Mucosa of descending colon (tissue), 3 donors: ENCODE measurements at regions not wholly inside any gene's neighbourhood (a gene's known extent, or its start where the extent isn't known, plus 50 kb on each side); places are given as distances from the start of the nearest gene placed in this dataset.

Experiments
- ATAC-seq: fragments of 200-7000 bp; cut with Tn5 transposase; one replicate; pipeline ENCODE4 v1.9.1; 2020; ENCODE audit warnings: mild to moderate bottlenecking, moderate library complexity
- DNase-seq, 3 donors: peaks; one replicate each; pipeline ENCODE4 v3.0.0-alpha.2; 2020
- H3K36me3 ChIP-seq: fragments of 200-600 bp; one replicate; pipeline ENCODE4 v1.8.0; 2021; ENCODE audit warnings: low read depth, mild to moderate bottlenecking
- H3K4me1 ChIP-seq: fragments of 200-600 bp; one replicate; pipeline ENCODE4 v1.8.0; 2021; ENCODE audit warnings: low read depth, mild to moderate bottlenecking
- H3K4me3 ChIP-seq: fragments of 200-600 bp; one replicate; pipeline ENCODE4 v1.8.0; 2021; ENCODE audit warnings: mild to moderate bottlenecking
- H3K9me3 ChIP-seq: fragments of 200-600 bp; one replicate; pipeline ENCODE4 v1.8.0; 2021; ENCODE audit warnings: mild to moderate bottlenecking
- intact Hi-C, 2 donors: fragments of 100-400 bp; cut with DNase I in 1 of 2; cut with micrococcal nuclease in 1 of 2; formaldehyde crosslinking; loops; one replicate each; pipeline versions ENCODE4 v1.11.0 to v1.11.1; 2022; cut with DNase I, micrococcal nuclease
- TF ChIP-seq, protein P1 (sequence below): fragments of 200-600 bp; IDR thresholded peaks from one replicate; pipeline ENCODE4 v1.8.0; 2022; ENCODE audit warnings: antibody characterized with exemption, mild to moderate bottlenecking
- donor health status: DM: no; HTN: no; CAD: no; lungs with moderate emphysema.
- donor health status: DM: no; HTN: no; CAD: no.
- donor health status: DM: no; HTN: yes; CAD: no.

DNA sequence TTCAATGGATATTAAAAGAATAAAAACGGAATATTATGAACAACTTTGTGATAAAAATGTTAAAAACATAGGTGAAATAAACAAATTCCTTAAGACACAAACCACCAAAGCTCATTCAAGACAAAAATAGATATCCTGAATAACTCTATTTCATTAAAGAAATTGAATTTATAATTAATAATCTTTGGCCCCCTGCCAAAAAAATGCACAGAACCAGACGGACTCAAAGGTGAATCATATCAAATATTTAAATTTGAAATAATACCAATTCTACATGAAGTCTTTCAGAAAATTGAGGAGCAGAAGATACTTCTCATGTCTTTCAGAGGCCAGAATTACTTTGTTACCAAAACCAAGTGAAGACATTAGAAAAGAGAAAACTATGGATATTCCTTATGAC lies 128.3 kb upstream of the KLHL29 start:
- ATAC-seq (no peak), DNase-seq (no peak)
- Histone ChIP-seq H3K4me3 (no peak overlapping the region), H3K9me3 (no peaks in the 10 kb centered on the region), H3K4me1 (no peaks in the 10 kb centered on the region), H3K36me3 (no peaks in the 10 kb centered on the region)
- intact Hi-C loops, result no loop called here
- TF ChIP-seq, protein P1, sequence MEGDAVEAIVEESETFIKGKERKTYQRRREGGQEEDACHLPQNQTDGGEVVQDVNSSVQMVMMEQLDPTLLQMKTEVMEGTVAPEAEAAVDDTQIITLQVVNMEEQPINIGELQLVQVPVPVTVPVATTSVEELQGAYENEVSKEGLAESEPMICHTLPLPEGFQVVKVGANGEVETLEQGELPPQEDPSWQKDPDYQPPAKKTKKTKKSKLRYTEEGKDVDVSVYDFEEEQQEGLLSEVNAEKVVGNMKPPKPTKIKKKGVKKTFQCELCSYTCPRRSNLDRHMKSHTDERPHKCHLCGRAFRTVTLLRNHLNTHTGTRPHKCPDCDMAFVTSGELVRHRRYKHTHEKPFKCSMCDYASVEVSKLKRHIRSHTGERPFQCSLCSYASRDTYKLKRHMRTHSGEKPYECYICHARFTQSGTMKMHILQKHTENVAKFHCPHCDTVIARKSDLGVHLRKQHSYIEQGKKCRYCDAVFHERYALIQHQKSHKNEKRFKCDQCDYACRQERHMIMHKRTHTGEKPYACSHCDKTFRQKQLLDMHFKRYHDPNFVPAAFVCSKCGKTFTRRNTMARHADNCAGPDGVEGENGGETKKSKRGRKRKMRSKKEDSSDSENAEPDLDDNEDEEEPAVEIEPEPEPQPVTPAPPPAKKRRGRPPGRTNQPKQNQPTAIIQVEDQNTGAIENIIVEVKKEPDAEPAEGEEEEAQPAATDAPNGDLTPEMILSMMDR, result no peak

GRCh38 chr2:23260621-23261020 lies 124.4 kb upstream of the KLHL29 start:
- Histone ChIP-seq H3K4me3 (no peak overlapping the region), H3K36me3 (no peaks in the 10 kb centered on the region), H3K9me3 (no peaks in the 10 kb centered on the region), H3K4me1 (no peaks in the 10 kb centered on the region)
- intact Hi-C loops, result no loop called here
- DNase-seq (no peak), ATAC-seq (no peak)
- TF ChIP-seq, protein P1, result no peak

- no peak overlapping the region for H3K4me3 ChIP-seq
- H3K4me1 ChIP-seq, result no peaks in the 10 kb centered on the region
- TF ChIP-seq, protein P1, result no peak
- intact Hi-C loops, result no loop called here
- ATAC-seq (no peak), DNase-seq (no peak)
- H3K36me3 ChIP-seq, result no peaks in the 10 kb centered on the region
- H3K9me3 ChIP-seq, result no peaks in the 10 kb centered on the region
These were observed 116.3 kb upstream of the KLHL29 start for GRCh38 chr2:23268467-23269263.

DNA sequence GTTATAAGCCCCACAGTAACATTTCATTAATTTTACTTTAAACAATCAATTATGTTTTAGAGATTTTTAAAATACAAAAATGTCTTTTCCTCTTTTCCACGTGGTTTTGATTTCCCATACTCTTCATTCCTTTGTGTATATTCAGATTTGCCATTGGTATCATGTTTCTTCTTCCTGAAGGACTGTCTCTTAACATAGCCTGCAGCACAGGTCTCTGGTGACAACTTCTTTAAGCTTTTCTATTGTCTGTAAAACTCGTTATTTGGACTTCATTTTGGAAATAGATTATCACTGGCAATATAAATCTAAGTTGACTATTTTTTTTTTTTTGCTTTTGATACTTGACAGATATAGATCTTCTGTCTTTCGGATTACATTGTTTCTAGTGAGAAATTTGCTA lies 115.2 kb upstream of the KLHL29 start:
- TF ChIP-seq, protein P1, result no peak
- no peaks in the 10 kb centered on the region for H3K36me3 ChIP-seq
- ATAC-seq (no peak), DNase-seq (no peak)
- H3K4me3 ChIP-seq, result no peak overlapping the region
- no peaks in the 10 kb centered on the region for H3K4me1 ChIP-seq
- no peaks in the 10 kb centered on the region for H3K9me3 ChIP-seq
- intact Hi-C loops, result no loop called here

- TF ChIP-seq, protein P1, result no peak
- intact Hi-C loops, result no loop called here
- H3K9me3 ChIP-seq, result no peaks in the 10 kb centered on the region
- no peak overlapping the region for H3K4me3 ChIP-seq
- H3K36me3 ChIP-seq, result no peaks in the 10 kb centered on the region
- no peaks in the 10 kb centered on the region for H3K4me1 ChIP-seq
- no peak for ATAC-seq
- DNase-seq, result no peak
These were observed 114.2 kb upstream of the KLHL29 start for GRCh38 chr2:23270810-23271209.
